Pancreas (tissue), 10 donors: ENCODE measurements at regions not wholly inside any gene's neighbourhood (a gene's known extent, or its start where the extent isn't known, plus 50 kb on each side); places are given as distances from the start of the nearest gene placed in this dataset.

ENCODE experiments used
- ATAC-seq, 4 donors: fragments of 200-7000 bp; cut with Tn5 transposase; one replicate each; pipeline versions ENCODE4 v1.8.0 to v1.9.1; 2020; ENCODE audit warnings: mild to moderate bottlenecking in 4 of 4, moderate library complexity in 4 of 4
- DNase-seq, 6 donors: peaks; one replicate each; pipeline ENCODE4 v3.0.0-alpha.2; 2020
- FAIRE-seq: peaks from 2 replicates; lab custom pipeline; 2012; peaks lifted over from hg19 to GRCh38; lab: Jason Lieb, UNC
- H3K27ac ChIP-seq, 4 donors: fragments of 200-600 bp; sonication (generic); 1 replicate in 3 of 4; 2 replicates in 1 of 4; pipeline versions ENCODE4 v1.5.0 to v1.8.0; 2020
- H3K27me3 ChIP-seq, 4 donors: fragments of 200-600 bp; one replicate each; pipeline ENCODE4 v1.8.0; 2021
- H3K36me3 ChIP-seq, 3 donors: fragments of 200-600 bp; sonication (generic) in 1 of 3; one replicate each; pipeline versions ENCODE4 v1.5.0 to v1.8.0; 2020 to 2021
- H3K4me1 ChIP-seq, 3 donors: fragments of 200-600 bp; one replicate each; pipeline ENCODE4 v1.8.0; 2021
- H3K4me3 ChIP-seq, 4 donors: fragments of 200-600 bp; sonication (generic) in 2 of 4; one replicate each; pipeline versions ENCODE4 v1.5.0 to v1.8.0; 2020 to 2021
- H3K9me3 ChIP-seq, 4 donors: fragments of 200-600 bp; one replicate each; pipeline ENCODE4 v1.8.0; 2021
- WGBS, 2 donors: extraction: QIAGEN DNeasy Blood & Tissue Kit; methylation state at CpG; one replicate each; pipeline ENCODE4 v1.1.7; 2013; 5-methylcytosine and 5-hydroxymethylcytosine counted together
- intact Hi-C, 3 donors: fragments of 100-400 bp; cut with DNase I; formaldehyde crosslinking; loops; one replicate each; pipeline versions ENCODE4 v1.11.1 to v1.14.2; 2022
- TF ChIP-seq, protein P1 (sequence below), 4 donors: fragments of 200-600 bp; sonication (generic) in 3 of 4; IDR thresholded peaks; one replicate each; pipeline versions ENCODE4 v1.5.0 to v1.8.0; 2021; ENCODE audit warnings: antibody characterized with exemption in 4 of 4
- donor health status: healthy with polysubstance abuse.
- donor health status: DM: no; HTN: no; CAD: no; lungs with moderate emphysema.
- donor health status: DM: no; HTN: no; CAD: no.
- donor health status: control.
- donor health status: control.
- donor health status: Bipolar disorder and iron deficiency.
- donor health status: DM: yes; HTN: yes; CAD: no.
- donor health status: DM: no; HTN: no; CAD: no.
- donor health status: DM: no; HTN: no; CAD: no.
- donor health status: DM: yes; HTN: yes; CAD: no.

DNA sequence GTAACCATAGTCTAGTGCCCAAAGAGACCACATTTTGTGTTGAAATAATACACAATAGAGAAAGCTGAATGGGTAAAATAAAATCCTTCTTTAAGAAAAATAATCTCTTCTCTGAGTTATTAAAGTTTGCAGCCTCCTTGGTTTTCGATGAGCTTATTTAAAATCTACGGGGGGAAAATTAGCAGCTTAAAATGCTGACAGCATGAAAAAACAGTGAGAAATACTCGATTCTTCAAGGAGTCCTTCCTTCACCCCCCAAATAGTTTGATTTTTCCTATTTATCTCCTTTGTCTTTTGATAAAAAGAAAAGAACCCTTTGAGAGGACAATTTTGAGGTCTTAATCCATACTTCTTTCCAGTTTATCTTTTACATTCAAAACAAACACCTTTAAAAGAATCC is 394.0 kb upstream of the B3GALT2 start:
- intact Hi-C loops = no loop called here
- no peak overlapping the region for H3K4me3 ChIP-seq

DNA sequence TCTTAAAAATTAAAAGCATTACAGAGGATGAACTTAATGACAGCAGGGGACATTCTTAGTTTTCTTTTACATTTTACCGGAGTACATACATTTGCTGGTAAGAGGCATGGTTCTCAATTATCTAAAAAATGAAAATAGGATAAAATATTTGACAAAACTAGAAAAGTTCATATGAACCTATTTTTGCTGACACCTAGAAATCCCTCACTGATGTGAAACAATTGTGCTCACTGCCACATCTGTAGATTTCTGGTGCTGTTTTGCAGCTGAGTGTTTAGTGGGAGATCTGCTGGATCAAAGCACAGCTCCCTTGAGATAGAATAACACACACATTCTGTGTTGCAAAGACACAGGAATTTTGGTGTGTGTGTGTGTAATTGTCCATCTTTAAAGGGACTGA is 392.9 kb upstream of the B3GALT2 start:
- ATAC-seq = no peak
- no peak for DNase-seq
- Histone ChIP-seq H3K4me1 (no peaks in the 10 kb centered on the region), H3K36me3 (no peaks in the 10 kb centered on the region), H3K9me3 (no peaks in the 10 kb centered on the region), H3K27ac (no peak overlapping the region), H3K27me3 (no peaks in the 10 kb centered on the region), H3K4me3 (no peak overlapping the region)
- WGBS, 2 donors = 93 to 97% methylated on average over 1 of the region's 1 CpG
- intact Hi-C loops = no loop called here
- FAIRE-seq = no peak
- TF ChIP-seq, protein P1, sequence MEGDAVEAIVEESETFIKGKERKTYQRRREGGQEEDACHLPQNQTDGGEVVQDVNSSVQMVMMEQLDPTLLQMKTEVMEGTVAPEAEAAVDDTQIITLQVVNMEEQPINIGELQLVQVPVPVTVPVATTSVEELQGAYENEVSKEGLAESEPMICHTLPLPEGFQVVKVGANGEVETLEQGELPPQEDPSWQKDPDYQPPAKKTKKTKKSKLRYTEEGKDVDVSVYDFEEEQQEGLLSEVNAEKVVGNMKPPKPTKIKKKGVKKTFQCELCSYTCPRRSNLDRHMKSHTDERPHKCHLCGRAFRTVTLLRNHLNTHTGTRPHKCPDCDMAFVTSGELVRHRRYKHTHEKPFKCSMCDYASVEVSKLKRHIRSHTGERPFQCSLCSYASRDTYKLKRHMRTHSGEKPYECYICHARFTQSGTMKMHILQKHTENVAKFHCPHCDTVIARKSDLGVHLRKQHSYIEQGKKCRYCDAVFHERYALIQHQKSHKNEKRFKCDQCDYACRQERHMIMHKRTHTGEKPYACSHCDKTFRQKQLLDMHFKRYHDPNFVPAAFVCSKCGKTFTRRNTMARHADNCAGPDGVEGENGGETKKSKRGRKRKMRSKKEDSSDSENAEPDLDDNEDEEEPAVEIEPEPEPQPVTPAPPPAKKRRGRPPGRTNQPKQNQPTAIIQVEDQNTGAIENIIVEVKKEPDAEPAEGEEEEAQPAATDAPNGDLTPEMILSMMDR (IDR thresholded peaks at IDR 0.05) = no peak

More for the DNA sequence above, 394.0 kb upstream of the B3GALT2 start:
- no peaks in the 10 kb centered on the region for H3K36me3 ChIP-seq
- H3K27ac ChIP-seq = no peak overlapping the region
- no peaks in the 10 kb centered on the region for H3K27me3 ChIP-seq
- FAIRE-seq (no peak), DNase-seq (no peak), ATAC-seq (no peak)
- H3K4me1 ChIP-seq = no peaks in the 10 kb centered on the region
- TF ChIP-seq, protein P1 (IDR thresholded peaks at IDR 0.05) = no peak
- H3K9me3 ChIP-seq = no peaks in the 10 kb centered on the region
- 73 to 84% methylated on average over 3 of the region's 3 CpGs for WGBS, 2 donors

DNA sequence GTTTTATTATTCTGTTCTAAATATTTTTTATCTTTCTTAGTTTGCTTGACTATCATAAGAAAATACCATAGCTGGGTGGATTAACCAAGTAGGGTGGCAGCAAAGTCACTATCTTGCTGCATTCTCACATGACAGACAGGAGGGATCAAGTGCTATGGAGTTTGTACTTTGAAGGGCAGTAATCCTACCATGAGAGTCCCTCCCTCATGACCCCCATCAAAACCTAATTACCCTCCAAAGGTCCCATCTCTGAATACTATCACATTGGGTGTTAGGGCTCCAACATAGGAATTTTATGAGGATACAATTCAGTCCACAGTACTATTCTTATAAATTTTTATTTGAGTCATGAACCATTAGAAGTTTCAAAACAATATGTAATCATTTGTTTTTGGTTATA is 388.5 kb upstream of the B3GALT2 start:
- Histone ChIP-seq H3K36me3 (no peaks in the 10 kb centered on the region), H3K27me3 (no peaks in the 10 kb centered on the region), H3K4me3 (no peak overlapping the region), H3K9me3 (no peaks in the 10 kb centered on the region), H3K4me1 (peaks cover 0 to under 1% (median 0%) of the 10 kb centered on the region in 3 donors), H3K27ac (no peak overlapping the region)
- FAIRE-seq (no peak), DNase-seq (no peak), ATAC-seq (no peak)
- TF ChIP-seq, protein P1 (IDR thresholded peaks at IDR 0.05) = no peak
- intact Hi-C loops = no loop called here

DNA sequence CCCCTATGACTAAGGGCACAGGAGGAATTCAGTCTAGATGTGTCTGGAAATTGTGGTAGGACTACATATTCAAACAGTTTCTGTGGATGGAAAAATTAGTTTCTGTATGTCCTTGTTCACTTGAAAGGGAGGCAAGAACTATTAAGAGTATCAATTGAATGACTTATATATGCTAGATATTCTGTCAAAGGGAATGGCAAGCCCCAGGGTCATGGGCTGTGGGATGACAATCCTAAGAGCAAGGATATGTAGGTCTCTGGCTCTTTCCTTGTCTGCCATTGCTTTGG is 383.5 kb upstream of the B3GALT2 start:
- no peaks in the 10 kb centered on the region for H3K9me3 ChIP-seq
- ATAC-seq (no peak), FAIRE-seq (no peak), DNase-seq (no peak)
- no peaks in the 10 kb centered on the region for H3K36me3 ChIP-seq
- intact Hi-C loops = no loop called here
- no peak overlapping the region for H3K27ac ChIP-seq
- TF ChIP-seq, protein P1 (IDR thresholded peaks at IDR 0.05) = no peak
- no peaks in the 10 kb centered on the region for H3K27me3 ChIP-seq
- peaks cover 0 to 3% (median 0%) of the 10 kb centered on the region in 3 donors for H3K4me1 ChIP-seq
- H3K4me3 ChIP-seq = no peak overlapping the region

- no peak overlapping the region for H3K4me3 ChIP-seq
- H3K27me3 ChIP-seq = no peaks in the 10 kb centered on the region
- 13 to 19% methylated on average over 1 of the region's 1 CpG for WGBS, 2 donors
- no peak overlapping the region for H3K27ac ChIP-seq
- peaks cover 0 to 3% (median 0%) of the 10 kb centered on the region in 3 donors for H3K4me1 ChIP-seq
- H3K36me3 ChIP-seq = no peaks in the 10 kb centered on the region
- DNase-seq (no peak), FAIRE-seq (no peak), ATAC-seq (no peak)
- H3K9me3 ChIP-seq = no peaks in the 10 kb centered on the region
- intact Hi-C loops = no loop called here
- TF ChIP-seq, protein P1 (IDR thresholded peaks at IDR 0.05) = no peak
Observed at GRCh38 chr1:193569096-193569982, 382.9 kb upstream of the B3GALT2 start.
